KMS-11 (cell line): ENCODE measurements at regions not wholly inside any gene's neighbourhood (a gene's known extent, or its start where the extent isn't known, plus 50 kb on each side); places are given as distances from the start of the nearest gene placed in this dataset.

Experiments used
- H2AFZ ChIP-seq: fragments of 200-600 bp; sonication (generic); 2 replicates; pipeline ENCODE4 v1.6.1; 2016; ENCODE audit warnings: antibody characterized with exemption, mixed run types, low read depth
- H3K27ac ChIP-seq: fragments of 200-600 bp; sonication (generic); 2 replicates; pipeline ENCODE4 v1.6.1; 2016; ENCODE audit warnings: mild to moderate bottlenecking, mixed run types
- H3K27me3 ChIP-seq: fragments of 200-600 bp; sonication (generic); 2 replicates; pipeline ENCODE4 v1.6.1; 2017; ENCODE audit warnings: mild to moderate bottlenecking, low read depth, mixed run types, moderate library complexity; ENCODE audit not compliant: insufficient read depth
- H3K36me3 ChIP-seq: fragments of 200-600 bp; sonication (generic); 2 replicates; pipeline ENCODE4 v1.6.1; 2017; ENCODE audit warnings: mild to moderate bottlenecking, mixed run types; ENCODE audit not compliant: insufficient read depth
- H3K4me1 ChIP-seq: fragments of 200-600 bp; sonication (generic); 2 replicates; pipeline ENCODE4 v1.6.1; 2016; ENCODE audit warnings: mild to moderate bottlenecking, low read depth, mixed run types; ENCODE audit not compliant: poor library complexity, severe bottlenecking
- H3K4me2 ChIP-seq: fragments of 200-600 bp; sonication (generic); 2 replicates; pipeline ENCODE4 v1.7.0; 2016; ENCODE audit warnings: mild to moderate bottlenecking, mixed run types
- H3K4me3 ChIP-seq: fragments of 200-600 bp; sonication (generic); IDR thresholded peaks from 2 replicates; pipeline ENCODE4 v1.6.1; 2017; ENCODE audit warnings: low read depth, low read length, mixed read lengths; ENCODE audit not compliant: insufficient read depth
- H3K79me2 ChIP-seq: fragments of 200-600 bp; sonication (generic); 2 replicates; pipeline ENCODE4 v1.6.1; 2016; ENCODE audit warnings: low read depth, mixed run types; ENCODE audit not compliant: insufficient read depth
- H3K9ac ChIP-seq: fragments of 200-600 bp; sonication (generic); 2 replicates; pipeline ENCODE4 v1.6.1; 2016; ENCODE audit warnings: mild to moderate bottlenecking, mixed run types
- H4K20me1 ChIP-seq: fragments of 200-600 bp; sonication (generic); 2 replicates; pipeline ENCODE4 v1.6.1; 2016; ENCODE audit warnings: mild to moderate bottlenecking, mixed run types; ENCODE audit not compliant: insufficient read depth
- CTCF ChIP-seq: fragments of 200-600 bp; sonication (generic); conservative IDR thresholded peaks from 2 replicates; pipeline ENCODE4 v1.6.1; 2017; ENCODE audit warnings: low read depth, mild to moderate bottlenecking, antibody characterized with exemption, low read length, moderate library complexity, mixed read lengths

- H3K27ac ChIP-seq: no peak overlapping the region
- H3K4me2 ChIP-seq: no peak overlapping the region
- H4K20me1 ChIP-seq: no peaks in the 10 kb centered on the region
- H3K4me1 ChIP-seq: no peaks in the 10 kb centered on the region
- H3K36me3 ChIP-seq: no peaks in the 10 kb centered on the region
- no peak overlapping the region for H3K4me3 ChIP-seq
- no peaks in the 10 kb centered on the region for H3K79me2 ChIP-seq
- no peak overlapping the region for H3K9ac ChIP-seq
- no peaks in the 10 kb centered on the region for H3K27me3 ChIP-seq
- TF ChIP-seq CTCF: no peak
- H2AFZ ChIP-seq: no peak overlapping the region
These were observed 2430.3 kb downstream of the PCDH7 start for GRCh38 chr4:33150525-33150910.

DNA sequence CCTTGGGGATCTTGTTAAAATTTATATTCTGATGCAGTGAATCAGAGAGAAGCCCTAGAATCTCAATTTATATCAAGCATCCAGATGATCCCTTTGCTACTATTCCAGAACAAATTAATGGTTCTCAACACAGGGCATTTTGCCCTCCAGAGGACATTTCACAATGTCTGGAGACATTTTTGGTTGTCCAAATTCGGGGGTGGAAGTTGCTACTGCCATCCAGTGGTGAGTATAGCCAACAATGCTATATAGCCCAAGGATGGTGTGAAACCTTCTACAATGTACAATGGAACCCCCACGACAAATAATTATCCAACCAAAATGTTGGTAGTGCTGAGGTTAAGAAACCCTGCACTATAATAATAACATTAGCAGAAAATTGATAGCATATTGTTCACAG, 2440.0 kb downstream of the PCDH7 start:
- Histone ChIP-seq H2AFZ (no peak overlapping the region), H3K36me3 (no peaks in the 10 kb centered on the region)
- peak; percentile 25; the same call in 1 of the 2 replicates for TF ChIP-seq CTCF

GRCh38 chr4:33161202-33161601, 2441.0 kb downstream of the PCDH7 start:
- no peak overlapping the region for H3K4me3 ChIP-seq
- no peak overlapping the region for H3K9ac ChIP-seq
- no peaks in the 10 kb centered on the region for H3K27me3 ChIP-seq
- H3K27ac ChIP-seq: no peak overlapping the region
- H3K79me2 ChIP-seq: no peaks in the 10 kb centered on the region
- TF ChIP-seq CTCF: no peak
- no peaks in the 10 kb centered on the region for H3K36me3 ChIP-seq
- H4K20me1 ChIP-seq: no peaks in the 10 kb centered on the region
- H2AFZ ChIP-seq: no peak overlapping the region
- no peak overlapping the region for H3K4me2 ChIP-seq
- no peaks in the 10 kb centered on the region for H3K4me1 ChIP-seq

More for the DNA sequence above, 2440.0 kb downstream of the PCDH7 start:
- H3K9ac ChIP-seq: no peak overlapping the region
- no peaks in the 10 kb centered on the region for H4K20me1 ChIP-seq
- H3K27me3 ChIP-seq: no peaks in the 10 kb centered on the region
- H3K4me3 ChIP-seq: no peak overlapping the region
- H3K27ac ChIP-seq: no peak overlapping the region
- H3K4me1 ChIP-seq: no peaks in the 10 kb centered on the region
- no peak overlapping the region for H3K4me2 ChIP-seq
- no peaks in the 10 kb centered on the region for H3K79me2 ChIP-seq

- H3K27me3 ChIP-seq: no peaks in the 10 kb centered on the region
- TF ChIP-seq CTCF: no peak
- no peak overlapping the region for H3K27ac ChIP-seq
- H3K4me2 ChIP-seq: no peak overlapping the region
- no peak overlapping the region for H2AFZ ChIP-seq
- H3K79me2 ChIP-seq: no peaks in the 10 kb centered on the region
- H3K4me3 ChIP-seq: no peak overlapping the region
- no peaks in the 10 kb centered on the region for H3K36me3 ChIP-seq
- no peaks in the 10 kb centered on the region for H3K4me1 ChIP-seq
- H4K20me1 ChIP-seq: no peaks in the 10 kb centered on the region
- no peak overlapping the region for H3K9ac ChIP-seq
These were observed 2442.0 kb downstream of the PCDH7 start for GRCh38 chr4:33162122-33162521.
